ENCODE measurements at regions not wholly inside any gene's neighbourhood (a gene's known extent, or its start where the extent isn't known, plus 50 kb on each side); places are given as distances from the start of the nearest gene placed in this dataset.

DNA sequence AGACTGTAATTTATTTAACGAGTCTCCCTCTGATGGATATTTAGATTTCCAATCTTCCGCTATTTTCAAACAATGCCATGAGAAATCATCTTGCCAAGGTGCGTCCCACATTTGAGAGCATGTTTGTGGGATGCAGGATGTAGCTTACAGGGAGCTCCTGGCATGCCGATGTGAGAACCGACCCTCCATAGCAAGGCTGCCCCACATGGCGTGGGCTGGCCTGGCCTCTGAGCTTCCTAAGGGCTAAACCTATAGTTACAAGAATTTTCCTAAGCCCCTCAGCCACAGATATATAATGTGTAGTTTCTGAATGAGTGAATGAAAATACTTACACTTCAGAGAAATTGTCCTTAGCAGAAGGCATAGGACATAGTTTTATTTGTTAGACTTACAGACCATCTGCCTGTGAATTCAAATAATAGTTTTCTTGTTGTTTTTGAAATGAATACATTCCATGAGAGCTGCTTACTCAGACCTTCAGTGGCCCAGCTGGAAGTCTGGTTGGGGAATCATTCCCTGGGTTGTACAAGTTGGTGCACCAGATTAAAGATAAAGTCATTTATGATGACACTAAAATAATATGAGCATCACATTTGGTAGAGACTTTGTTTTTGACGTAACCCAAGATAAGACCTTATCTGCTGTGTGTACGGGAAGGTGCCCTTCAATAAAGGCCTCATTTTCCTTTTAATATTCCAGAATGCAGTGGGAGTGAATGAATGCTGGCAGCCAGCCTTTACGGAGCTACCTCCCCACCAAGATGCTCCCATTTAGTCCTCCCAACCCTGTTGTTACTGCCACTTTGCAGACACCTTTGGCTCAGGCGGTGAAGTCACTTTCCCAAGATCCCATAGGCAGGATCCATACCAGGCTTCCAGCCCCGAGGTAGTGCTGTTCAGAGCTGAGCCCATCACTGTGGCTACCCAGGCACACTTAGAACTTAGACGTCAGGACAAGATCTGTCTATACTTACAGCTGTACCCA is 107.1 kb downstream of the GLI2 start:
- H3K36me3 ChIP-seq (ENCODE audit: control insufficient read depth, insufficient read depth, low read length), result no peaks in the 10 kb centered on the region; the same call in 1 of the 2 replicates
- no peak overlapping the region for H3K4me3 ChIP-seq (ENCODE audit: low read depth, low read length)
- no peaks in the 10 kb centered on the region for H3K27me3 ChIP-seq (ENCODE audit: control insufficient read depth, insufficient read depth, low read length)
- TF ChIP-seq, protein P1, sequence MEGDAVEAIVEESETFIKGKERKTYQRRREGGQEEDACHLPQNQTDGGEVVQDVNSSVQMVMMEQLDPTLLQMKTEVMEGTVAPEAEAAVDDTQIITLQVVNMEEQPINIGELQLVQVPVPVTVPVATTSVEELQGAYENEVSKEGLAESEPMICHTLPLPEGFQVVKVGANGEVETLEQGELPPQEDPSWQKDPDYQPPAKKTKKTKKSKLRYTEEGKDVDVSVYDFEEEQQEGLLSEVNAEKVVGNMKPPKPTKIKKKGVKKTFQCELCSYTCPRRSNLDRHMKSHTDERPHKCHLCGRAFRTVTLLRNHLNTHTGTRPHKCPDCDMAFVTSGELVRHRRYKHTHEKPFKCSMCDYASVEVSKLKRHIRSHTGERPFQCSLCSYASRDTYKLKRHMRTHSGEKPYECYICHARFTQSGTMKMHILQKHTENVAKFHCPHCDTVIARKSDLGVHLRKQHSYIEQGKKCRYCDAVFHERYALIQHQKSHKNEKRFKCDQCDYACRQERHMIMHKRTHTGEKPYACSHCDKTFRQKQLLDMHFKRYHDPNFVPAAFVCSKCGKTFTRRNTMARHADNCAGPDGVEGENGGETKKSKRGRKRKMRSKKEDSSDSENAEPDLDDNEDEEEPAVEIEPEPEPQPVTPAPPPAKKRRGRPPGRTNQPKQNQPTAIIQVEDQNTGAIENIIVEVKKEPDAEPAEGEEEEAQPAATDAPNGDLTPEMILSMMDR (IDR thresholded peaks at IDR 0.05; ENCODE audit: insufficient read depth, low read depth, low read length), result no peak
- POLR2A ChIA-PET, result no interaction called here
- CTCF ChIA-PET, result interaction anchor here (0.9 to 1.6 kb wide), 3 partner anchors 14 to 229 kb away, joined by 3 to 5 read pairs (median 3); no protein-coding TSS in a partner anchor
- no peak for DNase-seq (ENCODE audit: low read depth)

DNA sequence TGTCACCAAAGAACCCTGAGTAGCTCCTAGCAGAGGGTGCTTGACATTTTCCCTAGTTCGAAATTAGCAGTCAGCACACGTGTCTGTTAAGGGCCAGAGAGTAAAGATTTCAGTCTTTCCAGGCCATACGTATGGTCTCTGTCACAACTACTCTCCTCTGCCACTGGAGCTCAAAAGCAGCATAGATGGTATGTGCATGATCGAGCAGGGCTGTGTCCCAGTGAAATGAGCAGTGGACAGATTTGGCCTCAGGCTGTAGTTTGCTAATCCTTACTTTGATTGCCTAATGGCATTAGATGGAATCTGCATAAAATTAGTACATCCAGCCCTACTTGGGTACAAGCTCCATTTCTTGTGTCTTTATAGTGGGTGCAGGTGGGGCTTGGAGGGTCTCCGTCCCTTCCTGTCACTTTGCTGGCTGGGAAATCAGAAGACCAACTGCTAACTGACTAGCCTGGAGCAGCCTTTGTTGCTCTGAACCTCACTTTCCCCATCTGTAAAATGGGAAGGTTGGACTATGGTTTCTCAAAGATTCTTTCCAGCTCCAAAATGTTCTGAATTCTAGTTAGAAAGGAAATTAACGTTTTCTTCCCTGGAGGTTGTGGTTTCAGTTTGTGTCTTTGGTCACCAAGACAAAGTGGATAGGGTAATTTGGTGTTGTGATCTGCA is 108.5 kb downstream of the GLI2 start:
- TF ChIP-seq, protein P1 (IDR thresholded peaks at IDR 0.05; ENCODE audit: insufficient read depth, low read depth, low read length), result no peak
- H3K36me3 ChIP-seq (ENCODE audit: control insufficient read depth, insufficient read depth, low read length), result no peaks in the 10 kb centered on the region; the same call in 1 of the 2 replicates
- DNase-seq (ENCODE audit: low read depth), result no peak
- POLR2A ChIA-PET, result no interaction called here
- CTCF ChIA-PET, result interaction anchor here (0.6 to 1.6 kb wide), 5 partner anchors 11 to 221 kb away, joined by 3 to 5 read pairs (median 3); no protein-coding TSS in a partner anchor
- no peak overlapping the region for H3K4me3 ChIP-seq (ENCODE audit: low read depth, low read length)
- H3K27me3 ChIP-seq (ENCODE audit: control insufficient read depth, insufficient read depth, low read length), result no peaks in the 10 kb centered on the region

DNA sequence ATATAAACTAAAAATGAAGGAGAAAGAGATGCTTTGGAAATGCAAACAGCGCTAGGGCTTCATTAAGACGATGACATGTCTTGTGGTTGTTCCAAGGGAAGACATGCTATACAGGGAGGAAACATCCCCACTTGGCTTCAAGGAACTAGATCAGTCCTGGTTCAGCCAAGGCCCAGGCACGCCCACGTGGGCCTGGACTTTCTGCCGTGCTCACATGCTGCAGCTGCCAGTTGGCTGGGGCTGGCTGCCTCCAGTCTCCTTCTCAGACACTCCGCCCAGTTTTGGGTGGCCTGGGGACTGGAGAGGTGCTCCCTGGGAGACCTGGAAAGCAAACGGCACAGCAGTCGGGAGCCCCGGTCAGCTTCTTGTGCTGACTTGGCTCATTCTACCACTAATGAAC is 109.6 kb downstream of the GLI2 start:
- TF ChIP-seq, protein P1 (IDR thresholded peaks at IDR 0.05; ENCODE audit: insufficient read depth, low read depth, low read length), result no peak
- no peaks in the 10 kb centered on the region; the same call in 1 of the 2 replicates for H3K36me3 ChIP-seq (ENCODE audit: control insufficient read depth, insufficient read depth, low read length)
- no peak for DNase-seq (ENCODE audit: low read depth)
- CTCF ChIA-PET, result no interaction called here
- no peak overlapping the region for H3K4me3 ChIP-seq (ENCODE audit: low read depth, low read length)
- H3K27me3 ChIP-seq (ENCODE audit: control insufficient read depth, insufficient read depth, low read length), result no peaks in the 10 kb centered on the region
- POLR2A ChIA-PET, result no interaction called here

DNA sequence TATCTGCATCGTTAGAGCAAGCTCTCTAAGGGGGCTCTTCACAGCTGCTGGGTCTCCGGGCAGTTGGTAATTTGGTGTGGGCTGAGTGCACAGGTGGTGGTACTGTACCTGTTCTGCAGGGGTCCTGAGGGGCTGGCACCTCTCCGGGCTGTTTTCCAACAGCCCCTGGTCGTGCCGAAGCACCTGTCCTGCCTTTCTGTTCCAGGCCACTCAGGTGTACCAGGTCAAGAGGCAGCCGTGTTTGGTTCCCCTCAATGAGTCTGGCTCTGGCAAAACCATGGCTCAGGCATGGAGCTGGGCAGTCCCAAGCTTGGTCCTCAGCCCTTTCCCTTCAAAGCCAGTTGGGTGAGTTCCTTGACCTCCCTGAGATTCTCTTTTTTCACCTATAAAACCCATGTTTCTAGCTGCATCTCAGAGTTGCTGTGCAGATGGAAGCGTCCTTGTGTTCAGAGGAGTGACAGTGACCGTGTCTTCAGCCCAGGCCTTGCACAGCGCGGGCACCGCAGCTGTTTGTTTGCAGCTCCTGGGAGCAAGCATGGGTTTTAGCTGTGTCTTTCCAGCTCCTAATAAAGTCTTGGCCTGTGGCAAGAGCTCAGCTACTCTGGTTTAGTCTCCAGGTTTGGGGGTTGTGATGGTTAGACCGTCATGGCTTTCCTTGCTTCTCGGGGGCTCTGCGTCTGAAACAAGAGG is 110.9 kb downstream of the GLI2 start:
- Histone ChIP-seq H3K36me3 (ENCODE audit: control insufficient read depth, insufficient read depth, low read length) (no peaks in the 10 kb centered on the region; the same call in none of the 2 replicates), H3K4me3 (ENCODE audit: low read depth, low read length) (no peak overlapping the region), H3K27me3 (ENCODE audit: control insufficient read depth, insufficient read depth, low read length) (no peaks in the 10 kb centered on the region)
- ChIA-PET POLR2A (no interaction called here), CTCF (interaction anchor here (1.1 kb wide), 1 partner anchor 151 kb away, joined by 3 read pairs; no protein-coding TSS in a partner anchor)
- TF ChIP-seq, protein P1 (IDR thresholded peaks at IDR 0.05; ENCODE audit: insufficient read depth, low read depth, low read length), result no peak
- no peak for DNase-seq (ENCODE audit: low read depth)

All from BJ (cell line).